Daoy (cell line): ENCODE measurements at regions not wholly inside any gene's neighbourhood (a gene's known extent, or its start where the extent isn't known, plus 50 kb on each side); places are given as distances from the start of the nearest gene placed in this dataset.
A peak's percentile ranks its signal among the peaks of the same experiment; 100 is the strongest.

Source experiments
- DNase-seq: peaks from one replicate; pipeline ENCODE4 v3.0.0-alpha.2; 2015; ENCODE audit warnings: low read depth

DNA sequence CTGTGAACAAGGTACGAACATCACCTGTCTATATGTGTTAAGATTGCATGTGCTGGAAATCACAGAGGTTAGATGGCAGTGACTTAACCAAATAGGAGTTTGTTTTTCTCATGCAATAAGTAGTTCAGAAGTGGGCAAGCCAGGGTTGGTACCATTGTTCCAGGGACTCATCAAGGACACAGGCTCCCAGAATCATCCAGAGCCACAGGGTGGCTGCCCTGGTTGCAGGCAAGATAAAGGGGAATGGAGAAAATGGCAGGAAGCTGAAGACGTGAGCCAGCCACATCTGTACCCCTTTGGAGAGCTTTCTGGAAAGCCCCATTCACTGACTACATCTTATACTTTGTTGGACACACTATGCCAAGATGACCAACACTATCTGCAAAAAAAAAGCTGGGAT is 126.0 kb upstream of the IL12B start:
- no peak for DNase-seq

DNA sequence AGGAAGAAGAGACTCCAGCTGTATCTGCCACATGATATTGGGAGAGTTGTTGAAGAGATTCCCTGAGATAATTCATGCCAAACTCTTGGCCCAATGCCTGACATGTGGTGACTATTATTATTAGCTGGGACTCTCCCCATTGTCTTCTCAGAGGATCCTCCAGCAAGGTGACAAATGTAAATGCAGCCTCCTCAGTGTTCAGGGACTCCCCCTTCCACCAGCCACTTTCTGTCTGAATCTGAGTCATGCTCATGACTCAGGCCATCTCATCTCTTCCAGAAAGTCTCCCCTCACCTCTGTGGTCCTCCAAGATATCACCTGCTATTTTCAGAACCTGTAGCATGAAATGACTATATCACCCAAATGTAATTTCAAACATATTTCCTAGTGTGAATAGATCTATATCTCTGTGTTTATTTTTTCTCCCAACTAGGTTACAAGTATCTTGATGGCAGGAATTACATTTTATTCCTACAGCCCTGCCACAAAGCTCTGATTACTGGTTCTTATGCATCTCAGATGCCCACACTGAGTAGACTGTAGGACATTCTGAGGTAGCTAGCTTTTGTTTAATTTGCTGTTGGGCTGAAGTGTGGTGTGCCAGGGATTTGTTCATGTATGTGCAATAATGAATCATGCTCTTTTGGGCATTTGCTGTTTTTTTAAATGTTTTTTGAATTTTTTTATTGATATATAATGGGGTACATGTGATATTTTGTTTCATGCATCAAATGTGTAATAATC is 126.6 kb upstream of the IL12B start:
- peak; percentile 78 for DNase-seq

DNA sequence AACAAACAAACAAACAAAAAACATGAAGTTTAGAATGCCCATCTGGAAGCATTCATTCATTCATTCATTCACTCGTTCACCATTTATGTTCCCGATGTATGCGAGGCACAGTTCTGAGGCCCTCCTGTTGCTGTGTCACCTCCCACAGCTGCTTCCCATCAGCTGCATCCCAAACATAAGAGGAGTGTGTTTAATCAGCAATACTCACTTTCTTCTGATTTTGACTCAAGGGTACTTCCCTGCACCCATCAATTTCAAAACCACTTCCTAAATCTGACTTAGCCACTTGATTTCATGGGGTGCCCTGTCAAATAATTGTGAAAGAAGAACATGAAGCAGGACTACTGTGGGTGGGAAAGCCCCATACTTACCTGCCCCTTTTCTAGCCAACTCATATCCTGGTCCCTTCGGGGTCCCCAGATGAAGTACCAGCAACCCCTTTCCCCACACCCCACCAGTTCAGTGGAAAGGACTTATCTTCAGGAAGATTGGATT is 128.0 kb upstream of the IL12B start:
- no peak for DNase-seq

DNA sequence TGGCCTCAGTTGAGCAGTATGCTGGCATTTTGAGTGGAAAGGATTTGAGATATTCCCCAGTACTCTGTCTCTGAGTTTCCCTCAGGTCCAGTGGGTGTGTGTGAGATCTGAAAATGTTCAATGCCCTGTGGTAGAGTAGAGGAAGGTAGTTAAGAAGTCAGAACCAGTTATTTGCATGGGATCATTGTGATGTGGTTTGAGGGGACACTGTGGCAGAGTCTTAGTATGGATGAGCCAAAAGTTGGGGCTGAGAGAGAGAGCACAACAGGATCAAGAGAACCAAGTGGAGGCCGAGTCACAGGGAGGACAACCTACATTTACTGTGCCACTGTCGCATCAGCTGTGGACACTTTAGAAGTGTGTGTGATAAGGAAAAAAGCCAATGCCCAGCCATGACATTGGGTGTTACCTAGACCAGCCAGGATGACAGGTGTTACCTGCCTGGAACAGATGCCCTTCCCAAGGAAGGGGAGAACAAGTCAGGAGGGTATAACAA is 128.9 kb upstream of the IL12B start:
- no peak for DNase-seq

DNA sequence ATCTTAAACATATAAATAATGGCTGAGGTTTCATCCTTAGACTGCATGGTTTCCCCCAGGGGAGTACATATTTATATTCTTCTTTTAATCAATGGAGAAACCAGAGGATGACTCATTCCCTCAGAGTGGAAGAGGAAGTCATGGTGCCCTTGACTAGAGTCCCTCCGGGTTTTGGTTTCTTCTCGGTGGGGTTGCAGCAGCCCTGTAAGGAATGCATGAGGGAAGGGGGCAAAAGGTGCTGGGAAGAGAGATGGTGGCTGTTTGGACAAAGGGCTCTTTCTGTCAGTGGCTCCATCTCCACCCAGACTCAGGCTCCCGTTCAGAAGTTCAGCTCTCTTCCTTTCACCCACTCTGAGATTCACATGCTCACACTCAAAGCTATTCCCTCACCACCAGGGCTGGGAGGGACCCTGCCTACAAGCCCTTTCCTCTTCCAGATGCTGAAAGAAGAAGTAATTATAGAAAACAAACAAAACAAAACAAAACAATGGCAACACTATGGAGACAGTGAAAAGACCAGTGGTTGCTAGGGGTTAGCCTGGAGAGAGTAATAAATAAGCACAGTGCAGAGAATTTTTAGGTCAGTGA is 129.8 kb upstream of the IL12B start:
- DNase-seq: peak; percentile 74

DNA sequence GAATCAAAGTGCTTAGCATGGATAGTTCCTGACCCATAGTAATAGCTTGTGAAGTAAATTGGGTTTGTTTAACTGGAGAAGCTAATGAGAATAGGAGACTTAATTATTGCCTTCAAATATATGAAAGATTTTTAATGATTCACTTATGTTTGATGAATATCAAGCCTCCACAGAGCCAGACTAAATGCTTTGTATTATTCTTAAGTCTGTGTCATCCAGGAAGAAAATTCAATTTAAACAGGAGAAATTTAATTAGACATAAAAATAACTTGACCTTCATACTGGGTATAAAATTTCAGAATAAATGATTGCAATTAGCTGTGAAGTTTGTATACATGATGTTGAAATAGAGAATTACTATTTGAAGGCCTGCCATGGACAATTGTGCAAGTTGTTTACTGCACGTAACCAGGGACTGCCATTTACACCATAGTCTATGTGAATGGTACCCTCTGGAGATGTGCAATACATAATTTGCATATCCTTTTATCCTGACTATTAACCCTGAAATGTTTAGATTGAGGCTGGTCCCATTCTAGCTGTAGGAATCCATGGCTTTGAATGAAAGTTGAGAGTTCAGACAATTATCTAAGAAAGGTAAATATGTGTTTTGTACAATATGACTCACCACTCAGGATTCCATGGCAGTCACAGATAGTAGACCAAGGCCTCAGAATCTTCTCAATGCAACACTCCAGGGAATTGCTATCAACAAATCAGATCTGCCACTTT is 133.5 kb upstream of the IL12B start:
- DNase-seq: peak; percentile 45

DNA sequence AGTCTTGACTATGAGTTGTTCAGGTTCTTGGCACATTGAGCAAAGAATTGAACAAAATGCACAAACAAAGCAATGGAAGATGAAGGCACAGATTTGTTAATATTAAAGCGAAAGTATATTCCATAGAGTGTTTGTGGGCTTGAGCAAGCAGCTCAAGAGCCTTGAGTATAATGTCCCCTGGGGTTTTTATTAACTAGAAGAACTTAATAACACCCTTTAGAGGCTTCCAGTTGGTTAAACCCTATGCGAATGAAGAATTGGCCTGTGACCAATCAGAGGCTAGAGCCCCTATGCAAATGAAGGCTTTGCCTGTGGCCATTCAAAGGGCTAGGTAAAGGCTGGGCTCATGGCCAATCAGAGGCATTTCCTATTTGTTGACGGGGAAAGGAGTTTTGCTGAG is 135.3 kb upstream of the IL12B start:
- DNase-seq: no peak

DNA sequence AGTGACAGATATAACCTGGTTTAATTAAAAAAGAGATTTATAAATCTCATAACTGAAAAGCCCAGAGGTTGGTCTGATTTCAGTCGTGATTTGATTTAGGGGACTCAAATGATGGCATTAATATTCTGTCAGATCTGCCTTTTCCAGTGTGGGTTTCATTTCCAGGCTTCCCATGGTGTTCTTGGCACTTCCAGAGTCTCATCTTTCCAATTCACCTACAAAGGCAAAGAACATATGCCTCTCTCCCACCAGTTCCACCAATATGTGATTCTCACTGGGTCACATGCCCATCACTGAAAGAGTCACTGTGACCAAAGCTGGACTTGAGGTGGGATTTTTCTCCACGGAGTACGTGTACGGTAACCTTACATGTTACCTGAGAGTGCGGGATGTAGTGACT is 137.4 kb upstream of the IL12B start:
- no peak for DNase-seq

DNA sequence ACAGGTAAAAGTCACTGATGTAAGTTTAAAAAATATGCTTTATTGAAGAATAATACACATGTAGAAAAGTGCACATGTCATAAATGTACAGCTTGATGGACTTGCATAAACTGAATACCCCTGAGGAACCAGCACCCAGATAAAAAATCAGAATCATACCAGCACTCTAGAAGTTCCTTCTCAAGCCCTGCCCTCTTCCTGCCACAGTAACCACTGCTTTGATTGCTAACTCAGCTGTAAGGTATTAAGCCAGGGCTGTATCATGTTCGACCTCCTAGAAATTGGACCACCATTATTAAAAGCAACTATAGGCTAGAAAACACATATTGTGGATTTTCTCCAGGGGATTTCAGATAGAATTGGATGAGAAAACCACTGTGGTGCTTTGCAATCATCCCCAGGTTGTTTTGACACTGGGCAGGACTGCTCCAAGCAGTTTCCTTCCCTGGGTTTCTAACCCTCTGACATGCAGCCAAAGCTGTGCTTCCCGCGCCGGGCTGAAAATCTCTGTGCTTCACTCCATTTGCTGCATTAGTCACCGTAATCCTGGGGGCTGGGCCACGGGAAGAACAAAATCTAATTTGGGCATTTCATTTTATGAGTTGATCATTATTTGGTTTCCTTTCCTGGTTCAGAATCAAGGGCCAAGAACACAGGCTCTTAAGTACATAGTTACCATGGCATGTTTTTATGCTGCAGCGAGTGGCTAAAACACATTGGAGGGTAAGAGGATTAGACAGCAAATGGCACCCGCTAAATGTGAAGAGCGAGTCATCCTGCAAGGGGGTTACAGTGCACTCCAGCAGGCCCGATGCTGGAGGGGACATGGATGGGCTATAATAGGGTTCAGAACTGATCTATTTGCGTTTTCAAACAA is 139.4 kb upstream of the IL12B start:
- DNase-seq: peak; percentile 52

DNA sequence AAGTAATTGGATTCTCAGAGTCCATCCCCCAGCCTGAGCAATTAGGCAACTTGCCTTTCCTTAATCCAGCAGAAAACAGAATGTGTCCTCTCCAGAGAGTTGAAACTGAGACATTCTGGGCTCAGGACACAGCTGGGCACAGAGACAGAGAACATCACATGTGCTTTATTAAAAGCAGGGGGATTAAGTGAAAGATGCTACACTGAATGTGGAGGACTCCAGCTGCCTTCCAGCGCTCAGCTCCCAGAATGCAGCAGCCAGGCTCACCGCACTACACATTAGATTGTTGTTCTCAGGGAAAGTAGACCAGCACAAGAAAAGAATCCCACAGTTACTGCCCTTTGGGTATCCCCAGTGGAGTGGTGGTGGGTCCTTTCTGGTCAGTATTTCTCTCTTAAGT is 141.6 kb upstream of the IL12B start:
- DNase-seq: no peak

DNA sequence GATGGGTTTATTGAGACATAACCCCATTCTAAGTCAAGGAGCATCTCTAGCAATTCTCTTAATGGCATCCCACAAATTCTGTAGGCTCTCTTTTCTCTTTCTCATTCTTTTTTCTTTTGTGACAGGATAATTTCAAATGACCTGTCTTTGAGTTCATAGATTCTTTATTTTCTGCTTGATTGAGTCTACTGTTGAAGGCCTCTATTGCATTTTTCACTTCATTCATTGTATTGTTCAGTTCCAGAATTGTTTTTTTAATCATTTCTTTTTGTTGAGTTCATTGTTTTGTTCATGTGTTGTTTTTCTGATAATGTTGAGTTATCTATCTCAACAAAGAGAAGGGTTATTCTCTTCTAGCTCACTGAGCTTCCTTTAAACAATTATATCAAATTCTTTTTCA is 144.7 kb upstream of the IL12B start:
- DNase-seq: no peak

DNA sequence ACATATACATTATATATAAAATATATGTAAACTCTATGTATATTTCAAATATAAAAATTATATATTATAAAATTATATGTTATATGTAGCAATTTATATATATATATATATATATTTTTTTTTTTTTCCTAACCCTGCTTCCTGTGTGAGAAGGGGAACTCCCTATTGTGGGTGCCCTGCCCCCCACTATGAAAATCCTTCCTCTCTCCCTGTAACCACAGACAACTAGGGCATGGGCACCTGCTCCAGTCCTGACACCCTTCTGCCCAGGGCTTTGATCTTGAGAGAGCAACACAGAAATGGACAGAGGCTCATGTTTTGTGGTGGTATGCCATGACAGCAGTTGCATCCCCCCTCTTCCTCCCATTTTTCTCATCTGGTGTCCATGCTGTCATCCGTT is 148.7 kb upstream of the IL12B start:
- DNase-seq: no peak

DNA sequence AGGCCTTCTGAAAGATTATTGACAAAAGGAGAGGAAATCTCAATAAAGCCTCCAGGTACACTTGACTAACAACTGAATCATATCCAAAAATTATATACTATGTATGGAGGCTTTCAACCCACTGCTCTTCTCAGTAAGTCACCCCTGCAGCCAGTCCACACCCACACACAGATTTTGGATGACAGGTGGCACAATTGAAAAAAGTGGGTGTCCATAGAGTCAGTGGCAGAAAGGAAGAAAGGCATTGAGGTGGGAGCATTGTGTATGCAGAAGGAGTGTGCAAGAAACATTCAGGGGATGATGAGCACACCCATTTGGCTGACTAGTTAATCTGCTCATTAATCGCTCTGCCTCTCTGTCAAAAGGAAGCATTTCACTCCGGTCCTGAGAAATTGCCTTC is 150.6 kb upstream of the IL12B start:
- DNase-seq: no peak

DNA sequence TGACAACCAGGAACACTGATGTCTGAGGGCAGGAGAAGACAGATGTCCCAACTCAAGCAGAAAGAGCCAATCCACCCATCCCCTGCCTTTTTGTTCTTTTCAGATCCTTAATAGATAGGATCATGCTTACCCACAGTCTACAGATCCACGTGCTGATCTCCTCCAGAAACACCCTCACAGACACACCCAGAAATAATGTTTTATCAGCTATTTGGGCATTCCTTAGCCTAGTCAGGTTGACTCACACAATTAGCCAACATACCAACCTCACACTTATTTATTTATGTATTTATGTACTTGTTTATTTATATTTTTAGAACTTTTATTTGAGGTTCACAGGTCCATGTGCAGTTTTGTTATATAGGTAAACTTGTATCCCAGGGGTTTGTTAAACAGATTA is 151.5 kb upstream of the IL12B start:
- no peak for DNase-seq

DNA sequence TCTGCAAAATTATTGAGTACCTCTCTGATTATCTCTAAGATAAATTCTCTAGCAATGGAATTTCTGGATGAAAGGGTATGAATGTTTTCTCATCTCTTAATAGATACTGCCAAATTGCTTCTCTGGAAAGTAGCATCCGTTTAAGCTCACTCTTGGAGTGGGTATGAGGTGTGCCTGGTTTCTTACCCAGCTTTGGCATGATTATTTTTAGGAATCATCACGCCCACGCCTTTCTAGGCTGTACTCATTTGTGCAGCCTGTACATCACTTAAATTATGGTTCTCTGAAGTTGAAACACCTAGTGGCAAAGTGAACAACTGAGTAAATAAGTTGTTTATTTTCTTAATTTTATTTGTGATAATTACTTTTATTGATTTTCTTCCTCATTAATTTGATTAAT is 156.5 kb upstream of the IL12B start:
- no peak for DNase-seq

DNA sequence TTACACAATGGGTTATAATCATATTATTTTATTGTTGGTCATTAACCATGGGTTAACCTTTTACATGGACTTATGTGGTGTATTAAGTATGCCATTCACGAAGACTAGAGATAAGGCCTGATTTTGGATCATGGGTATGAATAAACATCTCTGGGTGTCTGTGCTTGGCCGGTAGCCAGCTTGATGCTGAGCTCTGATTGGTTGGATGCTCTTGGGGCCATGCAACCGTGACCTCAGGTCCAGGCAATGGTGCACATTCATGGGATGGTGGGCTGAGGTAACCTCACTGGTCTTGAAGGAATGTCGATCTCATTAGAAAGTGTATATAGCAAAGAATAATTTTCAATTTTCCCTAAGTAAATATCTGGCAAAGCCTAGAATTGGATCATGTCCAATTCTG is 158.2 kb upstream of the IL12B start:
- no peak for DNase-seq

DNA sequence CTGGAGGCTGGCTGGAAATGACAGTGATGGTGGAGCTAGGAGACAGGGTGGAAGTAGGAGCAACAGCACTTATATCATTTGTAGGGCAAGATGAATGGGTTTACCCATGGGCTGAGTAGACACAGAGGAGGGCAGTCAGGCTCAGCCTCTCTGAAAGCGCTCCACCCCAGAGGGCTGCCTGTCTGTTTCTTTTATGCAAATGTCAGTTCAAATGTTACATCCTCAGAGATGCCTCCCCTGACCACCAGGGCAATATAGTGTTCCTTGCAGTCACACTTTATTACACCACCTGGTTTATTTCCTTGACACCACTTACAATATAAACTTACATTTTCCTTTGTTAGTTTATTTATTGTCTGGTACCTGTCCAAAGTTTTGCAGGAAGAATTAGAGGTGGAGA is 159.5 kb upstream of the IL12B start:
- DNase-seq: no peak

DNA sequence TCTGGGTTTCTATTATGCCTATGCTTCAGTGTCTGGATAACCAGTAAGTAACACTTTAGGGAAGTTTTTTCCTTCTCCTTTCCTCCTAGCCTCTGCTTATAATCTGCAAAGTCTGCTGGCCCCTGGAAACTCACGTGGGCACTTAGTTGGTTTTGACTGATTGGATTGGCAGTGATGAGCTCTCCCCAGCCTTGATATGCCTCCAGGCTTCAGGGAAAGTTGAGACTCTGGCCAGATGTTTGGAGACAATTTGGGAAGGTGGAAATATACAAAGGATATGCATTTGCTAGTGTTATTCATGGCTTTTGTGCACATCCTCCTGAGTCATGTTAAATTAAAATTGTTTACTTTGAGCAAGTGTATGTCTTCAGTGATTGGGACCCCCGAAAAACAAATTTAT is 160.2 kb upstream of the IL12B start:
- no peak for DNase-seq

DNA sequence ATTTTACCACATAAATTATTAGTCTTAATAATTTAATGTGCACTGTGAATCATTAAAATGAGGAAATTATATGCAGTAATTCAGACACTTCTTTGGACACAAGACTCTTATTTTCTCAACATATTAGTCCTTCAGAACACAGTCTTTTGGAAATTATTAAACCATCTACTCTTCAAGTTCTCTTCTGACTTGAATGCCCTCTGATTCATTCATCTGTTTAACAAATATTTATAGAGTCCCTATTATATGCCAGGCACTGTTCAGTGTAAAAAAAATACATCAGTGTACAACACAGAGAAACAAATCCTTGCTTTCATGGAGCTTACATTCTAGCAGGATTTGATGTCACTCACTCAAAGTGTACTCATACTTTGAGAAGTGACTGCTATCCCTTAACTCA is 163.4 kb upstream of the IL12B start:
- no peak for DNase-seq

DNA sequence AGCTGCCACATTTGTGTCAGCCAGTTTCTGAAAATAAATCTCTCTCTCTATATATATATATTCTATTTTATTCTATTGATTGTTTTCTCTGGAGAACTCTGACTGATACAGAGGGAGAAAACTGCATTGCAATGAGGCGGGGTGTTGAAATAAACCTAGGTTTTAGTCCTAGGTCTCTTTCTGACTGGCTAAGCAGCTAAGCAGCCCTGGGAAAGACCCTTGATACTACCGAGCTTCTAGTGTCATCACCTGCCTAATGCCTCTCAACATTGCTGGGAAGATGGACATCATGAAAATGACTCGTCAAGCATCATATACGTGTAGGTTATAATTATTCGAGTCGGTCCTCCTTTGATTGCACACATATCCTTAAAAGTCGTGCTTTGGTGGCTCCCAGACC is 166.5 kb upstream of the IL12B start:
- no peak for DNase-seq

DNA sequence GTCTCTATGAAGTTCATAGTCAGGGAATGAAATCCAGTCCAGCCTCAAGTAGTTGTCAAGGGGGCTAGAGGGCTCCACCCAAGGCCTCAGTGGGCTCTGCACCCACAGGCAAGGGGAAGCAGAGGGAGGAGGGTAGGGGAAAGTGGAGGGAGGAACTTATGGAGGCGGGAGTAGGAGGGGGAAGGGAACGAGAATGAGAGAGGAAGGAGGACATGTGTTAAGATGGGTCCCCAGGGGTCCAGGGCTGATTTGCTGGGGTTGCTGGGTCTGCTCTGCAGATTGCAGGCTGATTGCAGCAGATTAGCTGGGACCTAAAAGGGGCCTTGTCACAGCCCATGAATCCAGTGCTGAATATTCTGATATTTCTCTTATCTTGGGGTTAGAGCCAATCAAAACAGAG is 166.9 kb upstream of the IL12B start:
- no peak for DNase-seq

DNA sequence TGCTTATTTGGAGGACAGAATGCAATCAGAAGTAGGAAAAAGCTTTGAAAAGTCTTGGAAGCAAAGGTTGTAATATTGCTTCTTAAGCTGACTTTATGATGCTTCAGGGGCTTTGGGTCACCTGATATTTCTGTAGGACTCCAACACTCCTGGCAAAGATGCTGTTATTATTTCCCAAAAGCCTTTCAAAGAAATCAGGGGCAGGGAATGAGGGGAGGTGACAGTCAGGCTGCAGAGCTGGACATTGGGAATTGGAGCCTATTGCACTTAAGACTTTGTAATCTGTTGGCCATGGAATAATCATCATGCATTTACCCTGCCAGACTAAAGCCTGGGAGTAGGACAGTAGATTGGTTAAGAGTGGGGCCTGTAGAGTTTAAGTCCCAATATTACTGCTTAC is 168.3 kb upstream of the IL12B start:
- no peak for DNase-seq
